ENCODE measurements at regions not wholly inside any gene's neighbourhood (a gene's known extent, or its start where the extent isn't known, plus 50 kb on each side); places are given as distances from the start of the nearest gene placed in this dataset.

DNA sequence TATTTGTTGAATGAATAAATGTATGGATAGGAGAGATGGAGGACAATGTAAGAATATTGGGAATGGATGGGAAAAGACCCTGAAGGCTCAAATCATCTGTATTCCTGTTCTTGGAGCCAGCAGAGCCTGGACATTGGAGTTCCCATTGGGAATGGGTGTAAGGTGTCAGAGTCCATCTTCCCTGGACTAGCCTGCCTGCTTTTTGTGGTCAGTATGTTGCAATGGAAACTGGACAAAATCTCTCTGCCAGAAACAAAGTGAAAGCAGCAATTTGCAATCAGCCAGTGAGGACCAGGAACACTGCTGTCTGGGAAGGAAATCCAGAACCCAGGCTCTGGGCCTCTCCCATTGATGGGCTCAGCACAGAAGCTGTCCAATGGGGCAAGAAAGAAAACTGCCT, 83.5 kb upstream of the SKOR2 start:
- no peak for DNase-seq (ENCODE audit: low spot score)

DNA sequence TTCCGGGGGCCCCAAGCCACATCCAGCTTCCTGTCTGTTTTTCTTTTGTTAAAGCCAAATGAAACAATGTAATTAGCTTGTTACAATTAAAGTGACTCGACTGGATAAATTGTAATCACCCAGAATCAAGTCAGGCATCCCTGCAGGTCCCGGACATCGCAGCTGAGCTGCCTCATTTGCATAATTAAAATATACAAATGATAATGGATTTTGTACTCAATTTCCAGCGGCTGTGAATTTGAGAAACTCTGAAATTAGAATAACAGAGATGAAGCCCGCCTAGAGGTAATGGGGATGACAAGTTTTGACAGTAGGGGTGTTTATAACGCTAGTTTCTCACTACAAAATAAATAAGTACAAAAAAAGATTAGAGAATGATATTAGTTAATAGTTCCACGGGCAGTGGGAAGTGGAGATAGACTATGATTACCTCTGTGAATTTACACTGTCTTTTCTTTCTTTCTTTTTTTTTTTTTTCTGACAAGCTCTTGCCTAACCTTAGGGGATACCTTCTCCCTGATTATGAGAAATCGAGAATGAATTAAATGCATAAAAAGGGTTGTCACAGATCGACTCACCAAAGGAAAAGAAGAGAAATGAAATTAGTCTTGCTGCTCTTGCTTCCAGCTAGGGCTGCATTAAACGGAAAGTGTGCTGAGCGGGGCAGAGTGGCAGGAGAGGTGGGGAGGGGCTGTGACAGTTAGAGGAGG, 82.6 kb upstream of the SKOR2 start:
- no peak for DNase-seq (ENCODE audit: low spot score)

DNA sequence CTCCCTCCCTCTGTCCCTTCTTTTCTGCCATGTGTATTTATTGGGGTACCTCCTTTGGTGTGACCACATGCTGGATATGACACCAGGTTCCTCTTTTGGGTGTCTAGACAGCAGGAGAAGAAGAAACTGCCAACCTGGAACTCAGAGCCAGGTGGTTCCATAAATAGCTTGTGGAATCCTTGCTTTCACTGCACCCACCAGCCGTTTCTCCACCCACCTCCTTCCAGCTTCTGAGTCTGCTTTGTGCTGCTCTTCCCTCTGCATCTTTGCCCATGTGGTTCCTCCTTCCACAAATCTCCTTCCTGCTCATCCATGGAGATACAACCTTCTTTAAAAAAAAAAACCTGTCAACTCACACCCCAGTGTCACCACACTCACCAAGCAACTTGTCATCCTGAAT, 80.2 kb upstream of the SKOR2 start:
- DNase-seq (ENCODE audit: low spot score), result no peak

DNA sequence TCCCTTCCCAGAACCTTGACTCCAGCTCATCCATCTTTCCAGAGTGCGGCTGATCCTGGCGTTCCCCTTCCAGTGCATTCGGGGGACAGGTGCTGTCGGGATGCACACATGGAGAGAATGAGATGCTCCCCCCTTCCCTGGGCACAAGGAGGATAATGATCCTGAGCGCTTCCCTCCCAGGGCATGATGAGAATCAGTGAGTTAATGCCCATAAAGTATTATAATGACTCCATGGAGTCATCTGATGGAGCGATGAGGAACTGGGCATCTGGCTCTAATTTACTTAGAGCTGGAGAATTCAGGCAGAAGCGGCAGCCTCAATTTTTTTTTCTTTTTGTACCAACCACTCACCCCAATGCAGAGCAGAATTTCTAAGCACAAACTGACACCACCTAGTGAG, 79.6 kb upstream of the SKOR2 start:
- no peak for DNase-seq (ENCODE audit: low spot score)

DNA sequence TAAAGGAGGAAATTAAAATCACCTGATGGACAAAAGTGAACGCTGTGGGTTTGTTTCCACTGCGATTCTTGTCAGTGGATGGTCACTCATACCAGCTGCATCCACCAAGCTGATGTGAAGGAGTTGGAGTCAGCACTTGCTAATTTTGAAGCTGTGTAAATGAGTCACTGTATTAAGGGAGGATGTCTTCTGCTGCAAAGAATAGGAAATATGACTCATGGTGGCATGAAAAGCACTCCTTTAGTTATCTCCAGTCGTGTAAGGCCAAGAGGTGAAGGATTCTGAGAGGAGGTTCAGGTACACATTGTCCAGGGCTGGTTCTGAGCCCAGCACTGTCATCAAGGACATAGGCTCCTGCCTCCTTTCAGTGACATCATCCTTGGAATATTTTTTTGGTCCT, 71.7 kb upstream of the SKOR2 start:
- no peak for DNase-seq (ENCODE audit: low spot score)

DNA sequence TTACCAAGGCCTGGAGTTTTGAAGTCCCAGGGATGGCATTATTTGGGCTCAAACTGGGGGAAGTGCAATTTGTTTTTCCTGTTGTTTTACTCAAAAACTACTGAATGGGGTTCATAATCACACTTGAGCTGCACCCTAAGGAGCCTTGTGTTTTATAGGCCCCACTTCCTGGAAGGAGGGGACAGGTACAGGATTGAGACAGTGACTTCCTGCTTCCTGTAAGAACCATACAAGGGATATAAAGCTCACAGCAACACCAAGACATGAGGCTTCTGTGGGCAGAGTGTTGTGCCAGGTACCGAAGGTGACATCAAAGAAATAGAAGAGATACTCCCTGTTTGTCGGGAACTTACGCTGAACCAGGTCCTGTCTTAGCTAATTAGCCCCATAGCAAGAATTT, 70.4 kb upstream of the SKOR2 start:
- DNase-seq (ENCODE audit: low spot score), result no peak

DNA sequence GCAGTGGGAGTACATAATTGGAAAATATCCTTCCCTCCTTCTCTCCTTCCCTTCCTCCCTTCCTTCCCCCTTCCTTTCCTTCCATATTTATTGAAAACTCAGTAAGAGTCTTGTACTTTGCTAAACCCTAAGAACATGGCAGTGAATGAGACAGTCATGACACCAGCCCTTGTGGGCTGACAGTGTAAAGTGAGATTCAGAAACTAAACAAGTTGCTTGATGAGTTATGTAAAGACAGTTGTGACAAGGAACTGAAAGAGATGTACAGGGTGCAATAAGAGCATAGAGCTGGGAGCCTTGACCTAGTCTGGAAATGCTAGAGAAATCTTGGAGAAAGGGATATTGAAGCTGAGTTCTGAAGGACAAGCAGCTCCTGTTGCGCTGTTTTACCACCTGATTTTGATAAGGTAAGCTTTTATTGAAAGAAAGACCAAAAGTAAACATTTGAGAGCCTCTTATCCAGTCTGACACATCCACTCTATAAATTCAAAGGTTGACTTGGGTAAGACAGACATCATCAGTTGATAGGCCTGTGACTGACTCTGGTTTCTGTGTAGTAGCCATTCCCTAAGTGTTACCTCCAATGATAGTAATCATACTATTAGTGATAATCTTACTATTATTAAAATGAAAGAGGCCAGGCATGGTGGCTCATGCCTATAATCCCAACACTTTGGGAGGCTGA, 66.5 kb upstream of the SKOR2 start:
- DNase-seq (ENCODE audit: low spot score), result no peak

DNA sequence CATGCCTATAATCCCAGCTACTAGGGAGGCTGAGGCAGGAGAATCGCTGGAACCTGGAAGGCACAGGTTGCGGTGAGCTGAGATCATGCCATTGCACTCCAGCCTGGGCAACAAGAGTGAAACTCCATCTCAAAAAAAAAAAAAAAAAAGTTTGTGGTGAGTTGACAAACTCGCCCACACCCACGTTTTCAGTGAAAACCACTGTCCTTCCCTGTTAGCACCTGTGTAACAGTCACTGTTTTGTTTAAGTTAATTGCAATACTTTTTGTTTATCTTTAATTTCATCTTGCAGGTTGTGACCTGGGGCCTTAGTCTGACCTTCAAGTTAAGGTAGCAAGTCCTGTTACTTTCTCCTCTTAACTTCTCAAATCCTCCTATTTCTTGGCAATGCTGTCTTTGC, 65.5 kb upstream of the SKOR2 start:
- DNase-seq (ENCODE audit: low spot score), result no peak

DNA sequence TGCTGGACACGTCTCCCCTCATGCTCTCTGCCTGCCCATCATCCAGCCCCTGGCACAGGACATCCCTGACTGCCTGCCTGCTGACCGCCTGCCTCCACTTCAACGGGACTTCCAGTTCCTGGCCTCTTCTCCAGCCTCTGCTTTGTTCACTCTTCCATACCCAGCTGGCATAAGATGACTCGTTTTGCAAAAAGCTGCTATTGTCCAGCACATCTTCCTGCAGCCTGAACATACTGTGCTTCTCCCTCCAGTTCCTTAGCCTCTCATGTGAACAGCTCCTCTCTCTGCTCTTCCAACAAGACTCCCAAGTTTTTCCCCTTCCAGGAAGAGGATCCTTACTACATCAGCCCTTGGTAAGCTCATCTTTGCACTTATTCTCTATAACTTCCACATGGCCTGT, 62.4 kb upstream of the SKOR2 start:
- DNase-seq (ENCODE audit: low spot score), result no peak

DNA sequence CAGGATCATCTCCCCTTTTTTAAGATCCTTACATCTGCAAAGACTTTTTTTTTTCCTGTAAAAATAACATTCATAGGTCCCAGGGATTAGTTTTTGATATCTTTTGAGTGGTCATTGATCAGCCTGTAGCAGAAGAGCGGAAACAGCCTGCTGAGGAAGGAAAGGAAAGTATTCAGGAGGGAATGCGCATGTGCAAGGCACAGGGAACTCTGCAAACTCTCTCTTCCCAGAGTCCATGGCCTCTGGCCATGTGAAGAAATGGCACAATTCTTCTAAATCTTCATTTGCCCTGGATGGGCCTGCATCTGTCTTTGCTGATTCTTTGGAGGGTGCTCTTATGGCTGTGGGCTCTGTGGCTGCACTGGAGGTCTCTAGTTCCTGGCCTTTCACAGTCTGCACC, 60.1 kb upstream of the SKOR2 start:
- no peak for DNase-seq (ENCODE audit: low spot score)
